Astrocyte (in vitro differentiated cells and primary cell): ENCODE measurements at regions not wholly inside any gene's neighbourhood (a gene's known extent, or its start where the extent isn't known, plus 50 kb on each side); places are given as distances from the start of the nearest gene placed in this dataset.
"Not testable (repeated sequence)": the region's sequence is repeated elsewhere in the genome, so short reads cannot be mapped to it uniquely, and the experiment has no call there.

Source experiments
- CTCF ChIP-seq: IDR thresholded peaks from 2 replicates; pipeline ENCODE4 v1.5.1; 2011; ENCODE audit warnings: low read depth, mild to moderate bottlenecking, inconsistent platforms, low read length, moderate library complexity; ENCODE audit not compliant: insufficient read depth
- EZH2 ChIP-seq: IDR thresholded peaks from 2 replicates; pipeline ENCODE4 v1.6.1; 2012; ENCODE audit warnings: mild to moderate bottlenecking, low read length, inconsistent platforms; ENCODE audit not compliant: insufficient read depth

DNA sequence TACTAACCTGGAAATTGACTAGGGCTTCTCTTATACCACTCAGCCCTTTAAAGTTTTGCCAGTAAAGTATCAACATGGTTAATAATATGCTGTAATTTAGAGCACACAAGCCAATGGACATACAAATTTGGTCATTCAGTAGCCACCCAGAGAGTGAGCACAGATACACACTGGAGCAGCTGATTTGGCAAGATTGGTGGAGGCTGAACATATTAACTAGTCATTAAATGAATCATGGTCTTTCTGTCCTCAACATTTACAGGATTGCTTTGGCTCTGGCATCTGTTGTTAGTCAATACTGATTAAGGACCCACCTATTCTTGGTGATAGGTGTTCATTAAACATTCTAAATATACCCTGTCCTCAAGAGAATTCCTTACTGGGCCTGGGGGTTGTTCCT, 130.6 kb downstream of the SRGAP2 start:
- TF ChIP-seq EZH2, CTCF: not testable (repeated sequence)
